ENCODE measurements at regions not wholly inside any gene's neighbourhood (a gene's known extent, or its start where the extent isn't known, plus 50 kb on each side); places are given as distances from the start of the nearest gene placed in this dataset.

DNA sequence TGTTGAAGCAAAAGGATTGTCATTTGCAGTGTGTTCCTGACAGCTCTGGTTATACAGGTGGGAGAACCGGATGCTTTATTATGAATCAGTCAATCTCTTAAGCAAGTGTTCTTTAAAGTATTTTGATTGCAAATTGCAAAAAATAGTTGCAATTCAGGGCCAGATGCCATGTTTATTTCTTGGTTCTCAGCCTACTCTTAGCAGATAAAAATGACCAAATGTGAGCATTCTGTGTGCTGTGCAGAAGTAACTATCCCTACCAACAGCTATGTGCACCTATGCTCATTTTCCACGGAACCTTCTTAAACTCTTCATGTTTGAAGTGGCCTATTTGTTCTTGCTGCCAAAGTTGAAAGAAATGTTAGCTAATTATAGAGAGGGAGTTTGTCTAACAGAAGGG, 262.3 kb upstream of the RASGRP1 start:
- POLR2A ChIA-PET, result no interaction called here
- no peak for DNase-seq (ENCODE audit: extremely low spot score)
- TF ChIP-seq, protein P1, sequence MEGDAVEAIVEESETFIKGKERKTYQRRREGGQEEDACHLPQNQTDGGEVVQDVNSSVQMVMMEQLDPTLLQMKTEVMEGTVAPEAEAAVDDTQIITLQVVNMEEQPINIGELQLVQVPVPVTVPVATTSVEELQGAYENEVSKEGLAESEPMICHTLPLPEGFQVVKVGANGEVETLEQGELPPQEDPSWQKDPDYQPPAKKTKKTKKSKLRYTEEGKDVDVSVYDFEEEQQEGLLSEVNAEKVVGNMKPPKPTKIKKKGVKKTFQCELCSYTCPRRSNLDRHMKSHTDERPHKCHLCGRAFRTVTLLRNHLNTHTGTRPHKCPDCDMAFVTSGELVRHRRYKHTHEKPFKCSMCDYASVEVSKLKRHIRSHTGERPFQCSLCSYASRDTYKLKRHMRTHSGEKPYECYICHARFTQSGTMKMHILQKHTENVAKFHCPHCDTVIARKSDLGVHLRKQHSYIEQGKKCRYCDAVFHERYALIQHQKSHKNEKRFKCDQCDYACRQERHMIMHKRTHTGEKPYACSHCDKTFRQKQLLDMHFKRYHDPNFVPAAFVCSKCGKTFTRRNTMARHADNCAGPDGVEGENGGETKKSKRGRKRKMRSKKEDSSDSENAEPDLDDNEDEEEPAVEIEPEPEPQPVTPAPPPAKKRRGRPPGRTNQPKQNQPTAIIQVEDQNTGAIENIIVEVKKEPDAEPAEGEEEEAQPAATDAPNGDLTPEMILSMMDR (IDR thresholded peaks at IDR 0.05; ENCODE audit: control extremely low read depth, extremely low read depth, low read depth, missing control alignments), result no peak
- CTCF ChIA-PET, result interaction anchor here (1.3 to 3.0 kb wide), 2 partner anchors 10 to 46 kb away, joined by 3 to 10 read pairs; no protein-coding TSS in a partner anchor

- ChIA-PET CTCF (interaction anchor here (3.0 kb wide), 1 partner anchor 11 kb away, joined by 10 read pairs; no protein-coding TSS in a partner anchor), POLR2A (no interaction called here)
- DNase-seq (ENCODE audit: extremely low spot score), result no peak
- TF ChIP-seq, protein P1 (IDR thresholded peaks at IDR 0.05; ENCODE audit: control extremely low read depth, extremely low read depth, low read depth, missing control alignments), result no peak
Measured at GRCh38 chr15:38828031-38828532, 263.5 kb upstream of the RASGRP1 start.

DNA sequence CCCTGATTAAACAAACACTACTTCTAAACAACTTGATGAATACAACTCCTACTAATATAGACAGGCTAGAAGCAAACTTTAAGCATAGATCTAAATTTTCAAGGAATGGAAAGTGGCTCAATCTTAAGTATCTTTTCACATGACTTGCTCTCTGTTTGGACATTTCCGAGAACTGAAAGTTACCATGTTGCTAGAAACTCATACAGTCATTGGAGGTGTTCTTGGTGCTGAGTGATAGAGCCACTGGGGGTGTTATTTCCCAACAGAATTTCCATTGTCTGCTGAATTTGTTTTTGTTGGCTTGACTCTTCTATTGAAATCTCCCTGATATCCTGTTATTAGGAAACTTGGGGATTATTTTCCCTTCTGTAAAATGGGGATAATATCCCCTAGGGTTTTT, 264.5 kb upstream of the RASGRP1 start:
- TF ChIP-seq, protein P1 (IDR thresholded peaks at IDR 0.05; ENCODE audit: control extremely low read depth, extremely low read depth, low read depth, missing control alignments), result no peak

GRCh38 chr15:38842226-38842625, 277.6 kb upstream of the RASGRP1 start:
- POLR2A ChIA-PET, result no interaction called here
- CTCF ChIA-PET, result interaction anchor here (1.0 to 1.6 kb wide), 2 partner anchors 11 to 18 kb away, joined by 4 to 5 read pairs; no protein-coding TSS in a partner anchor
- TF ChIP-seq, protein P1 (IDR thresholded peaks at IDR 0.05; ENCODE audit: control extremely low read depth, extremely low read depth, low read depth, missing control alignments), result no peak
- DNase-seq (ENCODE audit: extremely low spot score), result no peak

More for the DNA sequence above, 264.5 kb upstream of the RASGRP1 start:
- POLR2A ChIA-PET, result no interaction called here
- no peak for DNase-seq (ENCODE audit: extremely low spot score)
- CTCF ChIA-PET, result interaction anchor here (3.0 kb wide), 1 partner anchor 12 kb away, joined by 10 read pairs; no protein-coding TSS in a partner anchor

DNA sequence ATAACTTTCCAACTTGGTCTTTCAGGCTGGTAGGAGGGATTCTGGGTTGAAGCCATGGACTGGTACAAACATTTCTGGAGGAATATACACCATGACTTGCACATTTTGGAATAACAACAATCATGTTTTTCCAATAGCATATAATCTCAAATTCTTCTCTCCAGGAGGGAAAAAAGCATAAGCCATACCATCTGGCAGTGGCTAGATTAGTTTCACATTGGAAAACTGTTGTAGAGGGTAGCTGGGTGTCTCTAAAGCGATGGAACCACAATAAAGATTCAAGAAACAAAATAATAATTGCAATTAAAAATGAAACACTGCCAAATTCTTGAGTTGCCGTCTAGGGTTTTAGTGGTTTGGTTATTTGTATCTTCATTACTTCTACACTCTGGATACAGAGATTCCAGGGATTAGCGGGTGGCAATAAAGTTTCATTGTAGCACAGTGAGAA, 278.5 kb upstream of the RASGRP1 start:
- TF ChIP-seq, protein P1 (IDR thresholded peaks at IDR 0.05; ENCODE audit: control extremely low read depth, extremely low read depth, low read depth, missing control alignments), result no peak
- no peak for DNase-seq (ENCODE audit: extremely low spot score)
- ChIA-PET CTCF (interaction anchor here (1.0 to 1.6 kb wide), 2 partner anchors 11 to 17 kb away, joined by 4 to 5 read pairs; no protein-coding TSS in a partner anchor), POLR2A (no interaction called here)

DNA sequence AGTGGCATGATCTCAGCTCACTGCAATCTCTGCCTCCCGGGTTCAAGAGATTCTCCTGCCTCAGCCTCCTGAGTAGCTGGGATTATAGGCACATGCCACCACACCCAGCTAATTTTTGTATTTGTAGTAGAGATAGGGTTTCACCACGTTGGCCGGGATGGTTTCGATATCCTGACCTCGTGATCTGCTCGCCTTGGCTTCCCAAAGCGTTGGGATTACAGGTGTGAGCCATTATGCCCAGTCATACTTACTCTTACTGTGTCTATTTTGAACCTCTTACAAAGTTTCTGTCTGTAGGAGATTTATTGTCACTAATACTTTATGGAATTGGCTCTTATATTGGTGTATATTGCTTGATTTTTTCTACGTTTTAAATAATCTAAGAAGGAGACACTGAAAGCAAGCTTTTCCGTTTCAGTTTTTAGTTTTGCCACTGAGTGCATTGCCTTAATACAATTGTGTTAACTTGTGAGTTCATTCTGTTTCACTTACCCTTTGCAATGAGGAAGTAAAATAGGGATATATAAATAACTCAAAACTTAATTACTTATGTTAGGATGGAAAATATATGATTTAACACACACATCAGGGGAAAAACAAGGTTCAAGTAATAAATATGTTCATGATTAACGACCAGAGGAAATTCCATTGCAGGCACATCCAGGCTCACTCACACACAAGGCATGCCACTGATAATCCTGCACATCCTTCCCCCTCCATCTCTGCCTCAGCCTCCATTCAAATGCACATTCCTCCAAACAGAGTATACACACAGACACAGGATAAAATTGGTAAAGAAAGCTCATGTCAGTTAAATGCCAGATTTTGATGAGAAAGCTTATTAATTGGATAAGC, 279.3 kb upstream of the RASGRP1 start:
- ChIA-PET CTCF (no interaction called here), POLR2A (no interaction called here)
- TF ChIP-seq, protein P1 (IDR thresholded peaks at IDR 0.05; ENCODE audit: control extremely low read depth, extremely low read depth, low read depth, missing control alignments), result no peak
- DNase-seq (ENCODE audit: extremely low spot score), result no peak

All from GM10248 (cell line).